Peyer's patch (tissue), 4 donors: ENCODE measurements at regions not wholly inside any gene's neighbourhood (a gene's known extent, or its start where the extent isn't known, plus 50 kb on each side); places are given as distances from the start of the nearest gene placed in this dataset.

Experiments
- POLR2A ChIP-seq, 2 donors: fragments of 450-650 bp; IDR thresholded peaks; one replicate each; pipeline ENCODE4 v1.5.1; 2017; ENCODE audit warnings: antibody characterized with exemption in 2 of 2, mild to moderate bottlenecking in 2 of 2, moderate library complexity in 2 of 2
- TF ChIP-seq, protein P1 (sequence below), 6 experiments: fragments of 450-650 bp in 4 of 6; fragments of 200-600 bp in 2 of 6; sonication (generic) in 1 of 6; IDR thresholded peaks; one replicate each; pipeline ENCODE4 v1.5.1; 2017 to 2019; ENCODE audit warnings: antibody characterized with exemption in 6 of 6, mild to moderate bottlenecking in 3 of 6, moderate library complexity in 1 of 6

- TF ChIP-seq, protein P1, sequence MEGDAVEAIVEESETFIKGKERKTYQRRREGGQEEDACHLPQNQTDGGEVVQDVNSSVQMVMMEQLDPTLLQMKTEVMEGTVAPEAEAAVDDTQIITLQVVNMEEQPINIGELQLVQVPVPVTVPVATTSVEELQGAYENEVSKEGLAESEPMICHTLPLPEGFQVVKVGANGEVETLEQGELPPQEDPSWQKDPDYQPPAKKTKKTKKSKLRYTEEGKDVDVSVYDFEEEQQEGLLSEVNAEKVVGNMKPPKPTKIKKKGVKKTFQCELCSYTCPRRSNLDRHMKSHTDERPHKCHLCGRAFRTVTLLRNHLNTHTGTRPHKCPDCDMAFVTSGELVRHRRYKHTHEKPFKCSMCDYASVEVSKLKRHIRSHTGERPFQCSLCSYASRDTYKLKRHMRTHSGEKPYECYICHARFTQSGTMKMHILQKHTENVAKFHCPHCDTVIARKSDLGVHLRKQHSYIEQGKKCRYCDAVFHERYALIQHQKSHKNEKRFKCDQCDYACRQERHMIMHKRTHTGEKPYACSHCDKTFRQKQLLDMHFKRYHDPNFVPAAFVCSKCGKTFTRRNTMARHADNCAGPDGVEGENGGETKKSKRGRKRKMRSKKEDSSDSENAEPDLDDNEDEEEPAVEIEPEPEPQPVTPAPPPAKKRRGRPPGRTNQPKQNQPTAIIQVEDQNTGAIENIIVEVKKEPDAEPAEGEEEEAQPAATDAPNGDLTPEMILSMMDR (IDR thresholded peaks at IDR 0.05), result no peak
- TF ChIP-seq POLR2A (IDR thresholded peaks at IDR 0.05), result no peak
Observed at GRCh38 chr4:33649015-33649414, 2595.3 kb downstream of the ARAP2 start.
